Hematopoietic multipotent progenitor cell treated with erythropoietin and hydrocortisone succinate and interleukin-3 and kit ligand, for 15 days (in vitro differentiated cells): ENCODE measurements at regions not wholly inside any gene's neighbourhood (a gene's known extent, or its start where the extent isn't known, plus 50 kb on each side); places are given as distances from the start of the nearest gene placed in this dataset.

Source experiments
- DNase-seq: peaks from one replicate; pipeline ENCODE4 v3.0.0-alpha.2; 2015; ENCODE audit warnings: low spot score

- no peak for DNase-seq
These were observed 188.1 kb upstream of the MPHOSPH6 start for GRCh38 chr16:82358161-82358560.

DNA sequence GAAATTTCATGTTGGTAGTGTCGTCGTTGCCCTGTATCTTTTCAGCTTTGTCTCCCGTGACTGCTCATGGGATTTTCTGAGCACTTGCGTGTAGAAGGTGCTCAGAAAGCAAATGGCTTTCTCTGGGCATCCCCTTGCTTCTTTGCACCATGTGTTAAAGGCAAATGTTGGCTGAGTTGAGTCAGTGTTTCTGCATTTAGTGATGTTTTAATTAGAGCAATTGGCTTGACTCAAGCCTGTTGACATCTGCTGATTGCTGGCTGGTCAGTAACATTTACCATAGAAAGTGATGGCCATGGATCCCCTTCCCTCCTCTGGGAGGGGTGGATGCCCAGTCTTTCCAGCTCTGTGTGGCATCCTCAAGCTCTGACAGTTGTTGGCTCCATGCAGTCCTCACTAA, 187.2 kb upstream of the MPHOSPH6 start:
- no peak for DNase-seq

DNA sequence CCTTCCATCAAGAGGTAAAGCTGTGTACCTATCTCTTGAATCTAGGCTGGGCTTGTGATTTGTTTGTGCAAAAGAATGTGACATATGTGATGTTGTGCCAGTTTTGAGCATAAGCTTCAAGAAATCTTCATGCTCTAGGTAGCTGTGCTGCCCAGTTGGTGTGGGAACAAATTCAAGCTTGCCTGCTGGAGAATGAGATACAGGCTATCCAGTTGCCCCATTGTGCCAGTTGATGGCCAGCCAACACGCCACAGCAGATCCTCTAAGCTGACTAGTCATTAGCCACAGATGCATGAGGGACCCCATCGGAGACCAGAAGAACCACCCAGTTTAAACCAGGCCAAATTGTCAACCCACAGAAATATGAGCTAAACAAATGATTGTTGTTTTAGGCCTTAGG, 180.5 kb upstream of the MPHOSPH6 start:
- DNase-seq: no peak

- DNase-seq: no peak
These were observed 175.3 kb upstream of the MPHOSPH6 start for GRCh38 chr16:82345318-82345717.

GRCh38 chr16:82344157-82344556, 174.1 kb upstream of the MPHOSPH6 start:
- no peak for DNase-seq

- DNase-seq: no peak
These were observed 171.2 kb upstream of the MPHOSPH6 start for GRCh38 chr16:82341146-82341669.

- no peak for DNase-seq
These were observed 170.5 kb upstream of the MPHOSPH6 start for GRCh38 chr16:82340531-82340930.

GRCh38 chr16:82337355-82337754, 167.3 kb upstream of the MPHOSPH6 start:
- no peak for DNase-seq

GRCh38 chr16:82331974-82332750, 162.1 kb upstream of the MPHOSPH6 start:
- no peak for DNase-seq

DNA sequence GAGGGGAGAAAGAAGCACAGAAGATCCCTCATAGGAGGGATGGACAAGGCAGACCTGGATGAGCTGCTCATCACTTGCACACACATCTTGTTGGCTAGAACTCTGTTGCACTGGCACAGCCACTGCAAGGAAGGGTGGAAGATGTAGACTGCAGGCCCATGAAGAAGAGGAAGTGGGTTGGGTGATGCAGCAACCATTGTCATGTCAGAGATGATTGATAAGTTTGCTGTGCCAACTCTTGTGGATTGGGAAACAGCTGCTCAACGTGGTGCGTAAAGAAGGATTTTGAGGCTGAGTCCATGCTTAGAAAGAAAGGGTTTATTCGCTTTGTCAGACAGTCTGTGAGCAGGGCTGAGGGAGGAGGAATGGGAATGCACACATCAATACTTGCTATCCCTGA, 161.4 kb upstream of the MPHOSPH6 start:
- no peak for DNase-seq

- no peak for DNase-seq
These were observed 159.6 kb upstream of the MPHOSPH6 start for GRCh38 chr16:82329504-82330192.

DNA sequence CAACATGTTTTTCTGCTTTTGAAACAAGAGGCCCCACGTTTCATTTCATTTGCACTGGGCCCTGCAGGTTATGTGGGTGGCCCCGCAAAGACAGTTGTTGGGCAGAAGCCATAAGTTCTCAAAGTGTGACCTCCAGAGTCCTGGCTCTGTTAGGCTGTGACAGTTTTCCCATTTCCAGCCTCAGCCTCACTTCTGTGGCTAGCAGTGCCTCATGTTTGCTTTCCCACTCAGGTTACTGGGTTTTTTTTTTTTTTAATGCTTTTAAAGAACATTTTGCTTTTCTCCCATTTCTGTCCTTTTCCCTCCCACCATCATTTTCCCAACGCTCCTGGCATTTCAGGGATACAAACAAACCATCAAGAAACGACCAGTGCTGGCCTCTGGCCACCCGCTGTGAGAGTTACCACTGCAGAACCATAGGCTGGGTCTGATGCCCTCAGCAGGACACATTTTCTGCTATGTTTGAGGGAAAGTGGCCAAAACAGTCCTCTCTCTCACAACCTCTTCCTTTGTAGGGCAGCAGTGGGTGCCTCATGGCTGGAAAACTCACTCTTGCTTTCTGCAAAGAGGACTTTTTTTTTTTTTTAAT, 159.0 kb upstream of the MPHOSPH6 start:
- DNase-seq: no peak

DNA sequence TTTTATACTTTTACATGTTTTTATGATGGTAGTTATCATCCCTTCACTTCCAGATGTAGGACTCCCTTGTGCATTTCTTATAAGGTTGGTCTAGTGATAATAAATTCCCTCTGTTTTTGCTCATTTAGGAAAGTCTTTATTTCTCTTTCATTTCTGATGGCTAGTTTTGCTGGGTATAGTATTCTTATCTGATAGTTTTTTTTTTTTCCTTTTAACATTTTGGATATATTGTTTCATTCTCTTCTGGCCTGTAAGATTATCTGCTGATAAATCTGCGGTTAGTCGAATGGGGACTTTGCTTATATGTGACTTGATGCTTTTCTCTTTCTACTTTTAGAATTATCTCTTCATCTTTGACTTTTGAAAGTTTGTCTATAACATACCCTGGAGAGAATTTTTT, 153.1 kb upstream of the MPHOSPH6 start:
- no peak for DNase-seq

DNA sequence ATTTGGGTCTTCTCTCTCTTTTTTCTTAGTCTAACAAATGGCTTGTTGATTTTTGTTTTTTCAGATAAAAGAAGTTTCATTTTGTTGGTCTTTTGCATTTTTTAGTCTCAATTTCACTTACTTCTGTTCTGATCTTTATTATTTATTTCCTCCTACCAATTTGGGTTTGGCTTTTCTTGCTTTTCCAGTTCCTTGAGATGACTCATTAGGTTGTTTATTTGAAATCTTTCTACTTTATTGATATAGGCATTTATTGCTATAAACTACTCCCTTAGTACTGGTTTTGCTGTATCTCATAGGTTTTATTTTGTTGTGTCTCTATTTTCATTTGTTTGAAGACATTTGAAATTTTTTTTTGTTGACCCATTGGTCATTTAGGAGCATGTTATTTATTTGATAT, 152.2 kb upstream of the MPHOSPH6 start:
- no peak for DNase-seq

DNA sequence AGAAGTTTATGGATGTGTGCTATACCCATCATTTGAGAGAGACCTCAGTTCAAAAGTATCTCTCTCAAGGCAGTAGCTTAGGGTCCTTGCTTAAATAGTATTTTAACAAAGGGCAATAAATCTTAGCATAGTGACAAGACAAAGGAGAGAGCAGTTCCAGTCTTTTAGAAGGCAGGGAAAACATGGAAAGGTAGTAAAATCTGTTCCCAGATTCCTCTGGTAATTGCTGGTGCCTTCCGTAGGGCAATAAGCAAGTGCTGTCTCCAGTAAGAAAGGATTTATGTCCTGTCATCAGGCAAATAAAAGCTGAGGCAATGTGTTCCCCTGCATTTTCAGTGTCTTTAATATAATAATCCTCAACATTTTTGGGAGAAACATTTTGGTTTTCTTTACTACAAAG, 149.0 kb upstream of the MPHOSPH6 start:
- DNase-seq: no peak

DNA sequence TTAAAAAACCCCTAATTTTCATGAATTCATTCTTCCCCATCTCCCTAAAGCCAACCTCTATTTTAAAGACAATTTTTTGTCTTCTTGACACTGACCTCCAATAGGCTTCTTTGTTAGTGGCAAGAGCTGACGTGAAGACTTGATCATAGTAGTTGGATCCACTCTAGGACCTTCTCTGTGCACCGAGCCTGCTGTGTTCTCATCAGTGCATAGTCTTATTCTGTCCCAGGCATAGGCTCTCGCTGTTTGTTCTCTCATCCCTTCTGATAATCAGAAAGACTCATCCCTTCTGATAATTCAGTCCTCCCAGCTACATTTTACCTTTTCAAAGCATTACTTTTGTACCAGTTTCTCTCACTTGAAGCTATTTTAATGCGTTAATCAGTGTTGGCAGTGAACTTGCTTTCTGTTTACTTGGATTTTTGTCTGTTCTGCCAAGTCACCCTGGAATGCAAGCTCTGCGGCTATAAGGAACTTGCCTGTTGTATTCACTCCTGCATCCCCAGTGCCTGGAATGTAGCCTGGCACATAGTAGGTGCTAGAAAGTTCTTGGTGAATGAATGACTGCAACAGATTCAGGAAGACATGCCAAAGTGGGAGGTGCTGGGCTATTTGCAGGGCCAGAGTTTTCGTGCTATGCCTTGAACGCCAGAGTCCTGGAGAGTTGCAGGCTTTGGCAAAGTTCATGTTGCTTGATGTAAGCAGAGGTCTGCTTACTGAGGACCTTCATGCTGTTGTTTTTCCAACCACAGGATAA, 147.6 kb upstream of the MPHOSPH6 start:
- no peak for DNase-seq

DNA sequence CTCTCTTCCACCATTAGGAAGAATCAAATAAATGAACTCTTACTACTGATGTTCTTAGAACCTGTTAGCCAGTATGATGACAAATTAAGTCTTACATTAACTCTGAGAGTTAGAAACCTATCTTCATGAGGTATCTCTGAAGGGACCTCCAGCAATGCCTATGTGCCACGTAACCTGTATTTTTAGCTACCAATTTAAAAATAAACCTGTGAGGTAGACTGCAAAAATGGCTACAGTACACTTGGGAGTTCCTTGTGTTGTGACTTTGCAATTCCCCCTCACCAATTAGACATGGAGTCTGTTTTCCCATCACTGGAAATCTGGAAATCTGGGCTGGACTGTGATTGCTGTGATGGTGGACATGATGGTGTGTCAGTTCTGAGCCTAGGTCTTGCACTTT, 143.7 kb upstream of the MPHOSPH6 start:
- DNase-seq: no peak

DNA sequence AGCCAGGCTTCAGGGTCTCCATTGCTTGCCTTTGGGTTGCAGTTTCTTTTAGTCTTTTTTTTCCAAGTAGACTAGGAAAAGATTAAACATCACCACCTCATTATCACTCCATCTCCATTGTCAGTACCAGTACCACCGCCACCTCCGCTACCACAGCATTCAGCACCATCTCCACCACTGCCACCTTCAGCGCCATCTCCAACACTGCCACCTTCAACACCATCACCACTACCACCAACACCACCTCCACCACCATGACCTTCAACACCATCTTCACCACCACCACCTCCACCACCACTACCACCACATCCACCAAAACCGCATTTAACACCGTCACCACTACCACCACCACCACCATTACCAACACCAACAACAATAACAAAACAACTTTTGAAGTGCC, 141.5 kb upstream of the MPHOSPH6 start:
- DNase-seq: no peak

GRCh38 chr16:82302042-82302727, 132.2 kb upstream of the MPHOSPH6 start:
- no peak for DNase-seq

GRCh38 chr16:82301146-82301755, 131.2 kb upstream of the MPHOSPH6 start:
- DNase-seq: no peak

GRCh38 chr16:82300374-82300951, 130.4 kb upstream of the MPHOSPH6 start:
- DNase-seq: no peak
